ENCODE measurements at regions not wholly inside any gene's neighbourhood (a gene's known extent, or its start where the extent isn't known, plus 50 kb on each side); places are given as distances from the start of the nearest gene placed in this dataset.

GRCh38 chr6:150767161-150767560, 98.3 kb upstream of the MTHFD1L start:
- TF ChIP-seq TAF1 (CRISPR knock-in tag; IDR thresholded peaks at IDR 0.05) (no peak), REST (IDR thresholded peaks at IDR 0.05; ENCODE audit: borderline replicate concordance in 1 of 2, low read depth in 1 of 2, low read length in 2 of 2) (no peak), TCF7L2 (IDR thresholded peaks at IDR 0.05; ENCODE audit: low read depth, low read length) (no peak), ZNF451 (CRISPR knock-in tag; IDR thresholded peaks at IDR 0.05) (no peak), ZNF564 (CRISPR knock-in tag; IDR thresholded peaks at IDR 0.05) (no peak), GATA4 (IDR thresholded peaks at IDR 0.05; ENCODE audit: borderline replicate concordance, low read depth) (no peak), HOMEZ (CRISPR knock-in tag; IDR thresholded peaks at IDR 0.05; ENCODE audit: low read depth) (no peak), HIVEP1 (CRISPR knock-in tag; IDR thresholded peaks at IDR 0.05) (no peak), FOXK2 (IDR thresholded peaks at IDR 0.05) (no peak), CTCF (CRISPR knock-in tag; IDR thresholded peaks at IDR 0.05) (no peak)

All from HepG2 (cell line).